Body of pancreas (tissue), 4 donors: ENCODE measurements at regions not wholly inside any gene's neighbourhood (a gene's known extent, or its start where the extent isn't known, plus 50 kb on each side); places are given as distances from the start of the nearest gene placed in this dataset.

Experiments
- CTCF ChIP-seq, 7 experiments: fragments of 450-650 bp in 4 of 7; fragments of 200-600 bp in 3 of 7; sonication (generic) in 3 of 7; IDR thresholded peaks; one replicate each; pipeline ENCODE4 v1.5.1; 2016 to 2019; ENCODE audit warnings: antibody characterized with exemption in 7 of 7
- POLR2A ChIP-seq, 3 donors: fragments of 450-650 bp; IDR thresholded peaks; one replicate each; pipeline ENCODE4 v1.6.1; 2016; ENCODE audit warnings: antibody characterized with exemption in 3 of 3, mild to moderate bottlenecking in 2 of 3

DNA sequence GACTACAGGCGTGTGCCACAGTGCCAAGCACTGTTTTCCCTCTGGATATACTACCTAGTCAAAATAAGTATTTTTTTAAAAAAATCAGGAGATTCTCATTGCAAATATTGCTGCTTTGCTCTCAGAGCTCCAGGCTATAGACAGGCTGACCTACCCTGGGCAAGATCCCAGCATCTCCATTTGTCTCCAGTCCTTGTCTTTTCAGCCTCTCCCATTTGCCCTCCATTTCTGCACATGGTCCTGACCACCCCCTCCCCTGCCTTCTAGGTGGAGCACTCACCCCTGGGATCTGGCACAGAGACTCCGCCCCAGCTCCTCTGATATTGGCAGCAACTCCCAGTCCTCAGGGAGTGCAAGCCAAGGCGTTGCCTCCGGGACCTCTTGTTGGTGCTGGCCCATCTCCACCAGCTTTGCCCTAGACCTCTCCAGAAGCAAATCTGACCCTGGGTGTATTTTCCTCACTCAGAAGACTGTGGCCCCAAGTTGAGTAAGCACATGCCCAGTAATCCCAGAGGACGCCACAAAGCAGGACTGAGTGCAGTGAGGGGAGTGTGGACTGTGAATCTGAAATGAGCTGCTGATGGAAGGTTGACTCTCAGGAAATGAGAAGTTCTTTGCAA, 120.6 kb downstream of the MTPAP start:
- TF ChIP-seq CTCF (IDR thresholded peaks at IDR 0.05) (no peak), POLR2A (IDR thresholded peaks at IDR 0.05) (no peak)
